ENCODE measurements at regions not wholly inside any gene's neighbourhood (a gene's known extent, or its start where the extent isn't known, plus 50 kb on each side); places are given as distances from the start of the nearest gene placed in this dataset.
A peak's percentile ranks its signal among the peaks of the same experiment; 100 is the strongest.

- Mint-ChIP-seq H3K9me3 (ENCODE audit: unreplicated experiment) (no peaks in the 10 kb centered on the region), H3K4me3 (ENCODE audit: unreplicated experiment) (no peak overlapping the region), H3K27ac (ENCODE audit: low read depth, unreplicated experiment) (no peak overlapping the region), H3K36me3 (ENCODE audit: insufficient read depth, unreplicated experiment) (no peaks in the 10 kb centered on the region), H3K4me1 (ENCODE audit: insufficient read depth, unreplicated experiment) (no peaks in the 10 kb centered on the region), H3K27me3 (ENCODE audit: insufficient read depth, unreplicated experiment) (no peaks in the 10 kb centered on the region)
- intact Hi-C loops (cut with micrococcal nuclease): no loop called here
- no TSS peak for BruUV-seq (replicated peaks)
- DNase-seq (ENCODE audit: unreplicated experiment): peak; percentile 17
- no peak for TF ChIP-seq CTCF (IDR thresholded peaks at IDR 0.05; ENCODE audit: unreplicated experiment)
- POLR2A ChIA-PET: no interaction called here
- CTCF ChIA-PET: interaction anchor here (0.7 to 1.3 kb wide), 3 partner anchors 13 to 44 kb away, joined by 3 to 4 read pairs (median 4); no protein-coding TSS in a partner anchor
Measured at GRCh38 chr2:126359494-126359893, 296.5 kb upstream of the GYPC start.

- Mint-ChIP-seq H3K4me1 (ENCODE audit: insufficient read depth, unreplicated experiment) (no peaks in the 10 kb centered on the region), H3K27me3 (ENCODE audit: insufficient read depth, unreplicated experiment) (no peaks in the 10 kb centered on the region), H3K9me3 (ENCODE audit: unreplicated experiment) (peaks cover 7% of the 10 kb centered on the region), H3K36me3 (ENCODE audit: insufficient read depth, unreplicated experiment) (no peaks in the 10 kb centered on the region), H3K27ac (ENCODE audit: low read depth, unreplicated experiment) (no peak overlapping the region), H3K4me3 (ENCODE audit: unreplicated experiment) (no peak overlapping the region)
- ChIA-PET POLR2A (no interaction called here), CTCF (interaction anchor here (1.0 kb wide), 1 partner anchor 622 kb away, joined by 3 read pairs; no protein-coding TSS in a partner anchor)
- no peak for TF ChIP-seq CTCF (IDR thresholded peaks at IDR 0.05; ENCODE audit: unreplicated experiment)
- intact Hi-C loops (cut with micrococcal nuclease): no loop called here
- no peak for DNase-seq (ENCODE audit: unreplicated experiment)
- no TSS peak for BruUV-seq (replicated peaks)
Measured at GRCh38 chr2:126367361-126367760, 288.6 kb upstream of the GYPC start.

- intact Hi-C loops (cut with micrococcal nuclease): no loop called here
- ChIA-PET POLR2A (no interaction called here), CTCF (interaction anchor here (0.6 kb wide), 1 partner anchor 1422 kb away, joined by 3 read pairs; no protein-coding TSS in a partner anchor)
- DNase-seq (ENCODE audit: unreplicated experiment): no peak
- H3K27me3 Mint-ChIP-seq (ENCODE audit: insufficient read depth, unreplicated experiment): no peaks in the 10 kb centered on the region
- no peak overlapping the region for H3K4me3 Mint-ChIP-seq (ENCODE audit: unreplicated experiment)
- BruUV-seq (replicated peaks): no TSS peak
- no peaks in the 10 kb centered on the region for H3K36me3 Mint-ChIP-seq (ENCODE audit: insufficient read depth, unreplicated experiment)
- H3K27ac Mint-ChIP-seq (ENCODE audit: low read depth, unreplicated experiment): no peak overlapping the region
- peaks cover 7% of the 10 kb centered on the region for H3K9me3 Mint-ChIP-seq (ENCODE audit: unreplicated experiment)
- no peaks in the 10 kb centered on the region for H3K4me1 Mint-ChIP-seq (ENCODE audit: insufficient read depth, unreplicated experiment)
- TF ChIP-seq CTCF (IDR thresholded peaks at IDR 0.05; ENCODE audit: unreplicated experiment): no peak
Measured at GRCh38 chr2:126368758-126369157, 287.2 kb upstream of the GYPC start.

GRCh38 chr2:126370201-126370600 is 285.8 kb upstream of the GYPC start:
- ChIA-PET CTCF (interaction anchor here (0.7 kb wide), 1 partner anchor 28 kb away, joined by 3 read pairs; no protein-coding TSS in a partner anchor), POLR2A (interaction anchor here (0.7 kb wide), 1 partner anchor 686 kb away, joined by 3 read pairs; no protein-coding TSS in a partner anchor)
- Mint-ChIP-seq H3K9me3 (ENCODE audit: unreplicated experiment) (peaks cover 7% of the 10 kb centered on the region), H3K27me3 (ENCODE audit: insufficient read depth, unreplicated experiment) (no peaks in the 10 kb centered on the region), H3K4me3 (ENCODE audit: unreplicated experiment) (no peak overlapping the region), H3K36me3 (ENCODE audit: insufficient read depth, unreplicated experiment) (no peaks in the 10 kb centered on the region), H3K4me1 (ENCODE audit: insufficient read depth, unreplicated experiment) (no peaks in the 10 kb centered on the region), H3K27ac (ENCODE audit: low read depth, unreplicated experiment) (no peak overlapping the region)
- intact Hi-C loops (cut with micrococcal nuclease): no loop called here
- BruUV-seq (replicated peaks): no TSS peak
- no peak for DNase-seq (ENCODE audit: unreplicated experiment)
- no peak for TF ChIP-seq CTCF (IDR thresholded peaks at IDR 0.05; ENCODE audit: unreplicated experiment)

All from MCF 10A (cell line).